SIG-M5 (cell line): ENCODE measurements at regions not wholly inside any gene's neighbourhood (a gene's known extent, or its start where the extent isn't known, plus 50 kb on each side); places are given as distances from the start of the nearest gene placed in this dataset.
"Not testable (repeated sequence)": the region's sequence is repeated elsewhere in the genome, so short reads cannot be mapped to it uniquely, and the experiment has no call there.

Experiments
- DNase-seq: peaks from one replicate; lab custom pipeline; 2025; lab: John Stamatoyannopoulos, UW

GRCh38 chr4:159003420-159004253 is 99.2 kb upstream of the RAPGEF2 start:
- DNase-seq: no peak

- no peak for DNase-seq
Measured at GRCh38 chr4:159006202-159006601, 96.7 kb upstream of the RAPGEF2 start.

- no peak for DNase-seq
Measured at GRCh38 chr4:159008671-159009070, 94.2 kb upstream of the RAPGEF2 start.

GRCh38 chr4:159009521-159009920 is 93.4 kb upstream of the RAPGEF2 start:
- DNase-seq: no peak

- no peak for DNase-seq
Measured at GRCh38 chr4:159010100-159010499, 92.8 kb upstream of the RAPGEF2 start.

- DNase-seq: no peak
Measured at GRCh38 chr4:159010563-159011260, 92.2 kb upstream of the RAPGEF2 start.

GRCh38 chr4:159012381-159012780 is 90.5 kb upstream of the RAPGEF2 start:
- no peak for DNase-seq

GRCh38 chr4:159013692-159014091 is 89.2 kb upstream of the RAPGEF2 start:
- no peak for DNase-seq

GRCh38 chr4:159014859-159015258 is 88.0 kb upstream of the RAPGEF2 start:
- DNase-seq: no peak

GRCh38 chr4:159015841-159016240 is 87.0 kb upstream of the RAPGEF2 start:
- no peak for DNase-seq

- no peak for DNase-seq
Measured at GRCh38 chr4:159016593-159017024, 86.3 kb upstream of the RAPGEF2 start.

- DNase-seq: no peak
Measured at GRCh38 chr4:159017323-159018026, 85.4 kb upstream of the RAPGEF2 start.

- DNase-seq: no peak
Measured at GRCh38 chr4:159018062-159018629, 84.7 kb upstream of the RAPGEF2 start.

- DNase-seq: no peak
Measured at GRCh38 chr4:159019356-159019755, 83.5 kb upstream of the RAPGEF2 start.

GRCh38 chr4:159021597-159022385 is 81.1 kb upstream of the RAPGEF2 start:
- DNase-seq: no peak

- no peak for DNase-seq
Measured at GRCh38 chr4:159023741-159024140, 79.1 kb upstream of the RAPGEF2 start.

- no peak for DNase-seq
Measured at GRCh38 chr4:159024266-159024665, 78.6 kb upstream of the RAPGEF2 start.

GRCh38 chr4:159024828-159025227 is 78.1 kb upstream of the RAPGEF2 start:
- no peak for DNase-seq

- no peak for DNase-seq
Measured at GRCh38 chr4:159026329-159026728, 76.5 kb upstream of the RAPGEF2 start.

- DNase-seq: no peak
Measured at GRCh38 chr4:159027535-159027934, 75.3 kb upstream of the RAPGEF2 start.

GRCh38 chr4:159029481-159029880 is 73.4 kb upstream of the RAPGEF2 start:
- no peak for DNase-seq

- DNase-seq: not testable (repeated sequence)
Measured at GRCh38 chr4:159030297-159030696, 72.6 kb upstream of the RAPGEF2 start.
